Retina (tissue), 1 donor: ENCODE measurements at regions not wholly inside any gene's neighbourhood (a gene's known extent, or its start where the extent isn't known, plus 50 kb on each side); places are given as distances from the start of the nearest gene placed in this dataset.

ENCODE experiments used
- DNase-seq: peaks from one replicate; pipeline ENCODE4 v3.0.0-alpha.2; 2016

DNA sequence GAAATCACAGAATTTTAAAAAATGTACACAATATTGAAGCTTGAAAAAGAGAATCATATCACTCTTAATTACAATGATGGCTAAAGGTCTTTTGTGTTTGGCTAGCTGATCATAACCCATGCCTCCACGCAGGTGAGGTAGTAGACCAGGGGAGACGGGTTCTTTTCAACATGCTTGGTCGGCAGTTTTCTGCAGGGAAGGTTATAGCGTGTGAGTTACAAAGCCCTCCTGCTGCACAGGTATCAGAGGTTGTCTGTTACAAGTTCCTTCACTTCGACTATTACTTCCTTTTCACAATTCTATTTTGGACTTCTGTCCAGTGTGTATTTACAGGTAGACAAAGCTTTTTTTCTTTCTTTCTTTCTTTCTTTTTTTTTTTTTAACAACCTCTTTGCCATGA lies 127.1 kb upstream of the PRPS1L1 start:
- no peak for DNase-seq

DNA sequence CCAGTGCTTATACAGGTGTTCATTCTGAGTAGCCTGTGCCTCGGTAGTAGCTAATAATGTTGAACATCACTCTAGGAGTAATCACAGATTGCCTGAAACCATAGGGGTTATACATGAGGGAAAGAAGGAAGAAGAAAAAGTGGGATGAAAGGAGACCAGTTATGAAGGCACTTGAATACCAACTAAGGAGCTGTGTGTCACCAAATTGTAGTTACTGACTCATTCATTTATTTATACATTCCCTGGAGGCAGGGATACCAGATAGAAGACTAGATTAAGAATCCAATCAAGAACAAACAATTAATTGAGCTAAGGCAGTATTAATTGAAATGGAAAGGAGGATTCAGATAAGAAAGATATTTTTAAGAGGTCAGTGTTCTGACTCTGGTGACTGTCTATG lies 129.6 kb upstream of the PRPS1L1 start:
- no peak for DNase-seq

DNA sequence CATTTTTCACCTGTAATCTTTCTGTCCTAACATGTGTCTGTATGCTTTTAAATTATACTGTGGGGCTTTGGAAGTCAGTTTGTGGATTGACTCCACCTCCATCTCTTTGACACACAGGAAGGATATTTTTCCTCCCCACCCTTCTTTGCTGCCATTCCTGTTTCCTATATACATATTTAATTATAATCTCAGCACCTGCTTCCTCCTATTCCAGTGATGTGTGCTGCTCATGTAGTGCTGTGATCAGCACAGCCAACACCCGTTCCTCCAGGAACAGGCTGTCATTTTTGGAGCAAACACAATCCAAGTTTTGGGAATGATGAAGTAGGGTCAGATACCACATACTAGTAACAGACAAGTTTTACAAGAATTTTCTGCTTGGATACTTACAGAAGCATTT lies 135.0 kb upstream of the PRPS1L1 start:
- DNase-seq: no peak

DNA sequence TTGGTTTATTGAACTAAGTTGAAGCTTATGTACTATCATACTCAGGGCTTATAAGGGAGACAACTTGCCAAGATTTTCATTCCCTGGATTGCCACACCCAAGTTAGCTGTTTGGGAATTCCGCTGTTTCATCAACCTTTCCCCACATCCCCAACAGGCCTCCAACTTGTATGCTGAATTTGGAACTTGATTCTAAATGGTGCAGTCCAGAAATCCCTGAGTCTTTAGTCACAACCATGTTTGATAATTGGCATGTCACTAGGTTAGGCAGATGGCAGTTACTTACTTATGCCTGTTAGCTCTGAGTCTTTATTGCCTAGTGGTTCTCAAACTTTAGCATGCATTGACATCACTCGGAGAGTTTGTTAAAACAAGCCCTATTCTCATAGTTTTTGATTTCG lies 135.4 kb upstream of the PRPS1L1 start:
- DNase-seq: no peak

DNA sequence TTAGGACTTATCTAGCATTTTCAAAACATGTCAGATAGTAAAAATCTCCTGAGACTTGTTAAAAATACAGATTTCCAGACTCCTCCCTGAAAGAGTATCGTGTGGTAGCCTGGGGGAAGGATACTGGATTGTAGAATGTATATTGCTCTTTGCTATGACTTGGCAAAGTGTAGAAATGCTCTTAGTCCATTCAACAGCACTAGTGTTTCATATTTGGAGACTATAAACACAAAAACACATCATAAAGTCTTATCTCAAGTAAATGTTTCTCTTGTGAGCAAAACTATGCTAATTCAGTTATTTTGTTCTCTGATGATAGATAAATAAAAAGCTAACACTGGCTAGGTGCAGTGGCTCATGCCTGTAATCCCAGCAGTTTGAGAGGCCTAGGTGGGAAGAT lies 137.5 kb upstream of the PRPS1L1 start:
- DNase-seq: no peak

DNA sequence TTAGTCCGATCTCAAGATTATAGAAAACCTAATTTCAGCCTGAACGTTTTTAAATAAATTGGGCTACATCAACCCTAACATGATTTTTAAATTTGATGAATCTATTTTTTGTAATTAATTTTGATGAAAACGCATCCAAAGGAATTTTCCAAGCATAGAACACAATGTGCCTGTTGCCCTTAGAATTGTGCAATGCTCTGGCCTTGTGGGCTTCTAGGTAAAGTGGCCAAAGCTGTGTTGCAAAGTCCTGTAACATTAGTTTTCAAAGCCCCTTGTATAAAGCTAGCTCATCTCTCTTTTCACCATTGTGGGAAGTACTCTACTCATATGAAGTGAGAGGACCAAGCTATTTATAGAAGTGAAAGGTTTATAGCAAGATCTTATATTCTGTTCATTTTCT lies 138.4 kb upstream of the PRPS1L1 start:
- no peak for DNase-seq

DNA sequence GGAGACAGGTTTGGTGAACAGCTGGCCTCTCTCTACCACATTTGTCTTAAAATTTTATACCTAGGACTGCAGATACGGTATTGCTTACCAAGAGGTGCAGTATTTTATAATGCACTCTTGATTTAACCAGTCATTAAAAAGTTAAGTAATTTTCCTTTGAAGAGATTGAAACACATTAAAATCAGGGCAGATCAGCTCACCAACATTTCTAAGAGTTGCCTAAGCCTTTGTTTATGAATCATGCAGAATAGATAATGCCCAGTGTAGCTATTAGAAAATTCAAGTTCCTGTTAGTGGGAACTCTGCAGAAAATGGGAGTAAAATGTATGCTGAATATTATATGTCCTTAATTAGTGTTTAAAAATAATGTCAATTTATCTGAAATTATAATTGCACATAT lies 140.2 kb upstream of the PRPS1L1 start:
- no peak for DNase-seq

DNA sequence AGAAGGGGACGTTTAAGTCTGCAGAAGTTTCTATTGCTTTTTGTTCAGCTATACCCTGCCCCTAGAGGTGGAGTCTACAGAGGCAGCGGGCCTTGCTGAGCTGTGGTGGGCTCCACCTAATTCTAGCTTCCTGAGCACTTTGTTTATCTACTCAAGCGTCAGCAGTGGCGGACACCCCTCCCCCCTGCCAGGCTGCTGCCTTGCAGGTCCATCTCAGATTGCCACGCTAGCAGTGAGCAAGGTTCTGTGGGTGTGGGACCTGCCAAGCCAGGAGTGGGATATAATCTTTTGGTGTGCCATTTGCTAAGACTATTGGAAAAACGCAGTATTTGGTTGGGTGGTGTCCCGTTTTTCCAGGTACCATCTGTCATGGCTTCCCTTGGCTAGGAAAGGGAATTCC lies 147.3 kb upstream of the PRPS1L1 start:
- no peak for DNase-seq

DNA sequence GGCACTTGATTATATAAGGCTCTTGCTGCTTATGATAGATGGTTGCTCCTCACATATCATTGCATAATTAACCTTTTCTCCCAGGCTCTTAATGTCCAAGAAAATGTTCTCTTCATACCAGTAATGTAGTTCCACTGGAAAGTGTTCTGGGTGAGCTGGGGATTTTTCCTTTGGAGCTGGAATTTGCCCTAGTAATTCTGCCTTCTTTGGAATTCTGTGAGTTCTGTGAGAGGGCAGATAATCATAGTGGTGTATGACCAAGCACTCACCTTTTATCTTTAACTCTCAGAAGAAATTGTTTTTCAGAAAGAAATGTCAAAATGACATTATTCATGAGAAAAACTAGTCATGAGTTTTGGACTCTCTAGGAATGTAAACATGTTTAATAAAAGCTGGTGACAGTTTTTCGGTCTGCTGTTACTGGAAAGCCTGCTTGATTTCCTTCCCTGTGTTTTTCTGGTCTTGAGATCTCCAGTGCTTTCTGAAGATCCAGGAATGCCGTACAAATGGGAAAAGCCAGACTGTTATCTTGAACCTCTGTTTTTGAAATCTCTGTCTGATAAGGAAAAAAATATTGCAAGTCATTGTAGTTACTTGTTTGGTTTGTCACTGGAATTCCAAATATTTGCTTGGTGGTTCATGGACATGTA lies 148.3 kb upstream of the PRPS1L1 start:
- DNase-seq: no peak

DNA sequence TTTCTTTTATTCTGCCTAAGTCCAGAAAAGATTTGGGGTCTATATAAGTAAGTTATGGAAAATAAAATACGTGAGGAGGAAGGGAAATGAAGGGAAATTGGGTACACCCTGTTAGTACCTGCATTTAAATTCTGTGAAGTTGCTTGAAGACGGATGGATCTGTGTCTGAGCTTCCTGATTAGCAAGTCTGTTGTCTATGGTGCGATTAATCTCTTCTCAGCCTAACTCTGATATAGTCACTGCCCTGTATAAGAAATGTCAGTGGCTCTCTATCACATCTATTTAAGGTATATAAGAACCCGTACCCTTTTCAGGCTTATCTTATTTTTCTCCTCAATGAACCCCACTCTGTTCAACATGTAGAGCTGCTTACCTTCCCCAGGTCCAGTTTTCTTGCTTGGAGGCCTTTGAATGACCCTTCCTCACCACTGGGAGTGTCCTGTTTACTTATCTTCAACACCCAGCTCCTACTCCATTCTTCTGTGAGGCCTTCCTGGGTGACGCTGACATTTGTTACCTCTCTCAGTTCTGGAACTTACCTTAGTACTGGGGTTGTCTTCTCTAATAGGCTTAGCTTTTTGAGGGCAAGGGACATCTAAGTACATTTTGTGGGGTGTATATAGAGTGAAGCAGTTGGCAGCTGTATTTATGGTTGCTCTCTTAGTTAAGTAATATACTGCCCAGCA lies 149.6 kb upstream of the PRPS1L1 start:
- no peak for DNase-seq

DNA sequence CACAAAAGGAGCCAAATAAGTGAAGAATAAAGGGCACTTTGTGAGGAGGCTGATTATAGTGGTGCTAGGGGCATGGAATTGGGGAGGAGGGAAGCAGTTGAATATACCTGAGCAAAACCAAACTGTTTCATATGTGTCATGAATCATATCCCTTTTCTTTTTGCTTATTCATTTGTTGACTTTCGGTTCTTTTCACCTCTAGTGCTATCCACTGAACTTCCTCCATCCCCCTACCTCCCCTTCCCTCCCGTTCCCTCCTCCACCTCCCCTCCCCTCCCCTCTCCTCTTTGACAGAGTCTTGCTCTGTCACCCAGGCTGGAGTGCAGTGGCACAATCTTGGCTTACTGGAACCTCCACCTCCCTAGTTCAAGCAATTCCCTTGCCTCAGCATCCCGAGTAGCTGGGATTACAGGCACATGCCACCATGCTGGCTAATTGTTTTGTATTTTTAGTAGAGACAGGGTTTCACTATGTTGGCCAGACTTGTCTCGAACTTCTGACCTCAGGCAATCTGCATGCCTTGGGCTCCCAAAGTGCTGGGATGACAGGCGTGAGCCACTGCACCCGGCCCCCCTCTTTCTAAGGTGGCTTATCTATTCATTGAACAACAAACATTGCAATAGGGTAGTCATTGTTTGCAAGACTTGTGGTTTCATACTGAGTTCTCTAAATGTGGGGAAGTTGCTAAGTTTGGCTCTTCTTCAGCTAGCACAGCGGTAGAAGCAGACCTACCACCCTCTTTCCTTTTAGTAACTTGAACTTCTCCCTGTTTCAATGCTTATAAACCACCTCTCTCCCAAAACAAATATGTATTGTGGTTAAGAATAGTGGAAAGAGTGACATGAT lies 150.4 kb upstream of the PRPS1L1 start:
- DNase-seq: no peak

DNA sequence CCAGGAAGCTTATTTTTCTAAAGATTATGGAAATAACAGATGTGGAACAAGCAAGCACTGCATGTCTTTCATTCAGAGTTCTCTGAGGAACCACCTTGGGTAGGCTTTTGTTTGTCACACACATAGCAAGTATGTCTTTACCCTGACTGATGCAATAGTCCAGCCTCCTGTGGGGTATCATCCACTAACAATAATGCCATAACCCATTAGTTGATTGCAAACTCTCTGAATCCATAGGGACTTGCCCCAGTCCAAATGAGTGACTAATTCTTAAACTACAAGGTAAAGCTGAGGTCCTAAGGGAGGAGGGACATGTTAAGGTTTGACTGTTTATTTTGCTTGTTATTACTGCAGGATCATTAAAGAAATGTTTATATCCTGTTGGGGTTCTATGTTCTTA lies 151.4 kb upstream of the PRPS1L1 start:
- DNase-seq: peak; percentile 12

DNA sequence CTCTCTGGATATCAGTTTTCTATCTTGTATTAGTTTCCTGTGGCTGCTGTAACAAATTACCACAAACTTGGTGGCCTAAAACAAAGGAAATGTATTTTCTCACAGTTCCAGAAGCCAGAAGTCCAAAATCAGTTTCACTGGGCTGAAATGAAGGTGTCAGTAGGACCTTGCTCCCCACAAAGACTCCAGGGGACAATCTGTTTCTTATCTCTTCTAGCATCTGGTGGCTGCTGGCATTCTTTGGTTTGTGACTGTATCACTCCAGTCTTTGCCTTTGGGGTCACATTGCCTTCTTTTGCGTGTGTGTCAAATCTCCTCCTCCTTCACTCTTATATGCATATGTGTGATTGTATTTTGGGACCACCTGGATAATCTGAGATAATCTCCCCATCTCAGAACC lies 153.0 kb upstream of the PRPS1L1 start:
- no peak for DNase-seq

DNA sequence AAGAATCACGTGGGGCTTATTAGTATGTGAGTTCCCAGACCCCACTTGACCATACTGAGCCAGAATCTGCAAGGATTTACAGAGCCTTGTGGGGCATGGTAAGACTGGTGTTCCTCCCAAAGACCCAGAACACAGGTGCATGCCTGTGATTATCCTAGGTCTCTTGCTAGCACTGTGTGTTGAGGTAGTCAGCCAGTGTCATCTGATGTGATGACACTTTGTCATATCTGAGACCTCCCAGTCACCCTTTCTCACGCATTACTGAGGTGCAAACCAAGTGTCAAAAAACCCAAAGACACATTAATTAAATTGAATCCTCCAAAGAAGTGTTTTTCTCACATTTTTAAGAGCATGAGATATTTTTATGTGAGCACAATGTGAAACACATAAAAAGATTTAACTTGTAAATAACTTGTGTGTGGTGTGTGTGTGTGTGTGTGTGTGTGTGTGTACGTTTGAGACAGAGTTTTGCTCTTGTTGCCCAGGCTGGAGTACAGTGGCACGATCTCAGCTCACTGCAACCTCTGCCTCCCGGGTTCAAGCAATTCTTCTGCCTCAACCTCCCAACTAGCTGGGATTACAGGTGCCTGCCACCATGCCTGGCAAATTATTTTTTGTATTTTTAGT lies 162.0 kb upstream of the PRPS1L1 start:
- DNase-seq: no peak

DNA sequence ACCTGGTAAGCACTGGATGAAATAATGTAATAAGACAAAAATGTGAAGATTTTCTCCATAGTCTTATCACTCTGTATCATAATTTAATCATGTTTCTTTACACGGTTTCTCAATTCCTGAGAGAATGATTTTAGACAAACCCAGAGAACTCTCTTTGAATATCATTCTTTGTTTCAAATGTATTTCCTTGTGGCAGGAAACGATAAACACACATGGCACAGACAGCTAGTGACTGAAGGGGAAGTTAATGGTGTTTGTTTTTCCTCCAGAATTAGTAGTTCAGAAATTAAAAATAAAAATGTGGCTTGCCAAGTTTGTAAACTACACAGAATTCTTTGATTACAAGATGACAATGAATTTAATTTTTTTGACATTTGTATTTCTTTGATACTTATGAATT lies 163.7 kb upstream of the PRPS1L1 start:
- no peak for DNase-seq

DNA sequence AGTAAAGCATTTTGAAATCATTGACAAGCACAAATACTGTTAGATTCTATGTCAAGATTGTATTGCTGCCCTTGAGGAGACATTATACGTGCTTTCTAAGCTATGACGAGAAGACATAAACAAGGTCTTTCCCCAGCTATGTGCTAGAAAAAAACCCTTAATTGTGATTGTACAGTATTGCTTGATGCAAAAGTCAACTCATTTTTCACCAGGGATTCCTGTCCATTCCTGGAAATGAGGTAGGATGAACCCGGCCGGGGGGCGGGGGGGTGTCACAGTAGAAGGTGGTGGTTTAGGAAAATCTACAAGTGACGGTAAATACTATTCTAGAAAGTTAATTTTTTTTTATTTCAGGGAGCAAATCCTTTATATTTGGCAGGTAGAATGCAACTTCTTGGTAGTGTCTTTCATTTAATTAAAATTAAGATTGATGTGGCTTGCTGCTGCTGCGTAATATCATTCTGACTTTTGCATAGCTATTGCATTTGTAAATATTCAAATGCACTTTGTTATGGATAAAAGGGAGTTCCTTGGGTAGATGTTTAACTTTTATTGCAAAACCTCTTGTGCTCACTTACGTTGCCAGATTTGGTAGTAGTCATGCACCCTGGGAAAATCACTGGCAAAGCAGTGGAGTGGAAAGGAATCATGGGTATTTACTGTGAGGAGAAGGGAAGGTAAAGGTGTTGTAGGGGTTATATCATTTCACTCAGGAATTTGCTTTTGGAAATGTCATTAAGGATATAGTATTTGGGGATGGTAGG lies 164.4 kb upstream of the PRPS1L1 start:
- no peak for DNase-seq

DNA sequence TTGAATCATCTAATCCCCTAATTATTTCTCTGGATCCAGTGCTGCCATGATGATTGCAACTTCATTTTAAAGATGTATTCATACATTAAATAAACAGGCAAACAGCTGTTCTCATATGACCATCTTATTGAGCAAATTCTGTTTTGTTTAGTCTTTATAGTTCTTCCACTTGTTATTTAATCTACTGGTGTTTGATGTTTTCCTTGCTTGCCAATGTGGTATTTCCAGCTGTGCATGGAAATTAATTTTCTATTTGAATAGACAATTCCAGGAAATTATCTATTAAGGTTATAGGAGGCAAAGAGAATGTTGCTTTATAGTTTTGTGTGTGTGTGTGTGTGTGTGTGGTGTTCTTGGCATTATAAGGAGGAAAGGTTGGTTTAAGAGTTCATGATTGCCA lies 167.0 kb upstream of the PRPS1L1 start:
- no peak for DNase-seq

DNA sequence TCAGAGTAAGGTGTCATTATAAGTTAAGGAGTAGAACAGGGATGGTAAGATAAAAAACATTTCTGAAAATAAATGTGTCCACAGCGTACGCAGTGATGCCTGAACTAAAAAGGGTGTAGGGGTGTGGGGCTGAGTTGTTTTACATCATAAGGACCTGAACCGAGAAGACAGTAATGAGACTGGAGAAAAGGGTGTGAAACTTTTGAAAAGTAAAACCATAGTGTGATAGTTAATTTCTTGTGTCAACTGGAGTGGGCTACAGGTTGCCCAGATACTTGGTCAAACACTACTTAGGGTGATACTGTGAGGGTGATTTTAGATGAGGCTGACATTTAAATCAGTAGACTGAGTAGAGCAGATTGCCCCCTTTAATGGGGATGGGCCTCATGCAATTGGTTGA lies 169.0 kb upstream of the PRPS1L1 start:
- no peak for DNase-seq

DNA sequence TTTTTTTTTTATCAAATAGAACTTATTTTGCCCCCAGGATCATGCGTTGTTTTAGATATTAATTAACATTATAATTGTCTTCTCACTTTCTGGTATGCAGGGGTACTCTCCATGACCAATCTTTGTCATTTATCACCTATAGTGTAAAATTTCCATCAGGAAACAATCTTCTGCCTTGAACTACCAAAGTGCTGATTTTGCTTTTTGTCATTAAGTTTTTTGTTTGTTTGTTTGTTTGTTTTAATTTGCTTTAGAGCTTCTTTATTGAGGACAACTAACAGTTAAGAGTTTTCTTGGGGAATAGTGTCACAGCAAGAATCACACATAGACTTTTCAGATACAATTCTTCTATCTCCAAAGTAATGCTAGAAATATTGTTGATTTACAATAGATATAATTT lies 171.2 kb upstream of the PRPS1L1 start:
- no peak for DNase-seq

DNA sequence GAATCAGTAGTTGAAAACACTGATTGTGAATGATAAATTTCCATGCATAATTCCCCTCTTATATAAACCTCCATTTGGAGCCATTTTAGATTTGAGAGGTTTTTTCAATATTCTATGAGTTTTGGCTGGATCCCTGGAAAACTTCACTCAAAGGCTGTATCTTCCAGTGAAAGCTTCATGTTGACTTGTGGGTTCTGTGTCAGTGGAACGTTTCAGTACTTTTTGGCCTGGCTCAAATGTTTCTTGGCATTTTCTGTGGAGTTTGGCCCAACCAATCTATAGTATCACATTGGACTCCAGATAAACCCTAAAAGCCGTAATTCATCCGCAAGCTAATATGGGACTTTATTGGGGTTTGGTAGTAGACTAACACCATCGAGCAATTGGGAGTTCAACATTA lies 172.6 kb upstream of the PRPS1L1 start:
- DNase-seq: no peak

DNA sequence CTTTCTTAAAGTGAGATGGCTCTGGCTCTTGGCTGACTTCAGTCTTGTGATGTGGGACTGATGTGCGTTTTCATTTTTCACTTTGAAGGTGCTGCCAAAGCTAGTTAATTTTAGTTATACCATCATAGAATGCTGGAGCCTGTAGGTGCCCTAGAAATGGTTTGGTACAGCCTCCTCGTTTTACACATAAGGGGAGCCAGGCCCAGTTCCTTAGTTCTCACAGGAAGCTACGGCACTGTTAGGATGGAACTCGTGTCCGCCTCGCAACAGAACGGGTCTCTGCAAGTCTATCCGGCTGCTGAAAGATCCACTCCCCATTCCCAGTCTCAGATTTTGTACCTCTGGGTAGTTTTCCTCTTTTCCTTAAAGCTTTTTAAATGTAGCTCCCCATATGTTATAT lies 173.2 kb upstream of the PRPS1L1 start:
- DNase-seq: no peak

DNA sequence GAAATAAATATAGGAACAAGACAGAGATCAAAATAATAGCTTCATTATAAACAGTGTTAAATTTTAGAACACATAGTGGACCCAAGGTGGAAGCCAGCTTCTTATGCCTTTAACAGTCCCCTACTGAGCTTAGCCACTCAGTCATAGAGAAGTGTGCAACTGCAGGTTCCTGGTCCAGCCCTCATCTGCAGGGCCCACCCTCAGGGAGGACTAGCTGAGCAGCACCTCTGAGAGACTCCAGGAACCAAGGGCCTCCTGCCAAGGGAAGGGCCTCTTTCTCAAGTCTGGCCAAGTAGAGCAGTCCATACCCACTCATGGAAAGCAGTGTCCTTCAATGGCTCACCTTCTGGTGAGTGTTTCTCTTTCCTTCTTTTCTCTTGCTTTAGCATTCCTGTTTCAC lies 173.7 kb upstream of the PRPS1L1 start:
- DNase-seq: no peak
